ENCODE measurements at regions not wholly inside any gene's neighbourhood (a gene's known extent, or its start where the extent isn't known, plus 50 kb on each side); places are given as distances from the start of the nearest gene placed in this dataset.

- no peak overlapping the region for H4K91ac ChIP-seq (ENCODE audit: insufficient read length, low read depth, low read length)
- H3K79me1 ChIP-seq (ENCODE audit: insufficient read depth, low read depth, low read length, poor library complexity, severe bottlenecking), result no peaks in the 10 kb centered on the region
- Mint-ChIP-seq H3K9me3 (peaks cover 13 to 20% of the 10 kb centered on the region in 2 experiments; a peak in 4 of 5 replicates), H3K4me1 (peaks cover 4 to 8% of the 10 kb centered on the region in 2 experiments), H3K27me3 (ENCODE audit: low read depth) (peaks cover 2% of the 10 kb centered on the region; the same call in 1 of the 2 replicates), H3K4me3 (no peak overlapping the region), H3K36me3 (ENCODE audit: insufficient read depth in 1 of 3, low read depth in 3 of 3) (peaks cover 9 to 22% (median 9%) of the 10 kb centered on the region in 3 experiments; a peak in 6 of 7 replicates), H3K27ac (no peak overlapping the region)
- H3K4me1 ChIP-seq (ENCODE audit: insufficient read depth, low read length), result no peaks in the 10 kb centered on the region
- H3K23me2 ChIP-seq (ENCODE audit: insufficient read length, low read depth, low read length, poor library complexity, severe bottlenecking), result no peaks in the 10 kb centered on the region
- H4K8ac ChIP-seq (replicated peaks; ENCODE audit: insufficient read length, low read depth, low read length), result no peak overlapping the region
- H4K20me1 ChIP-seq (ENCODE audit: control insufficient read depth, insufficient read depth, insufficient read length), result no peaks in the 10 kb centered on the region
- no peak overlapping the region for H2AFZ ChIP-seq (ENCODE audit: low read length)
- no peak overlapping the region for H3K56ac ChIP-seq (ENCODE audit: insufficient read length, low read depth, low read length)
- H3K9me3 ChIP-seq (ENCODE audit: control insufficient read depth, low read depth, low read length), result peaks cover 5% of the 10 kb centered on the region
- H2BK5ac ChIP-seq (ENCODE audit: insufficient read length, low read length), result no peak overlapping the region
- H3K27me3 ChIP-seq (ENCODE audit: insufficient read depth, low read length), result no peaks in the 10 kb centered on the region
- no peak overlapping the region for H4K5ac ChIP-seq (ENCODE audit: insufficient read length, low read depth, low read length)
- H3K14ac ChIP-seq (ENCODE audit: insufficient read depth, low read length), result no peak overlapping the region
- no peaks in the 10 kb centered on the region for H3K79me2 ChIP-seq (ENCODE audit: insufficient read depth, low read length)
- no peak overlapping the region for H3K4ac ChIP-seq (ENCODE audit: low read depth, low read length)
- H3T11ph ChIP-seq (ENCODE audit: low read length), result no peak overlapping the region
- no peak overlapping the region for H2BK120ac ChIP-seq (ENCODE audit: low read depth, low read length, poor library complexity, severe bottlenecking)
- no peak overlapping the region for H3K23ac ChIP-seq (ENCODE audit: insufficient read length, low read depth, low read length)
- H2AK5ac ChIP-seq (ENCODE audit: insufficient read length, low read length), result no peak overlapping the region
- H3K27ac ChIP-seq (ENCODE audit: insufficient read length, low read depth, low read length), result no peak overlapping the region
- no peak overlapping the region for H3K18ac ChIP-seq (ENCODE audit: insufficient read length, low read depth, low read length)
- no CpG with 5 or more reads among the region's 2 CpGs for WGBS (ENCODE audit: extremely low coverage, insufficient read length, low lambda C conversion rate)
- H2BK20ac ChIP-seq (ENCODE audit: low read depth, low read length, poor library complexity, severe bottlenecking), result no peak overlapping the region
- H3K9ac ChIP-seq (ENCODE audit: extremely low read depth, insufficient read length, low read length), result no peak overlapping the region
- no peak overlapping the region for H3K4me2 ChIP-seq (ENCODE audit: insufficient read depth, insufficient read length, low read length)
- no peak for DNase-seq
- TF ChIP-seq CTCF (conservative IDR thresholded peaks at IDR 0.05), result no peak
- H2BK15ac ChIP-seq (ENCODE audit: low read depth, low read length), result no peak overlapping the region
- no peak overlapping the region for H2BK12ac ChIP-seq (ENCODE audit: insufficient read length, low read depth, low read length)
Measured at GRCh38 chr2:147689220-147689909, 155.5 kb upstream of the ACVR2A start.
